AG04450 (cell line): ENCODE measurements at regions not wholly inside any gene's neighbourhood (a gene's known extent, or its start where the extent isn't known, plus 50 kb on each side); places are given as distances from the start of the nearest gene placed in this dataset.

Experiments
- CTCF ChIA-PET: fragments of 300-600, 350-600 bp; formaldehyde crosslinking; extraction: SDS; loops from one replicate; lab custom pipeline; 2022; ENCODE audit warnings: antibody characterized with exemption, inconsistent platforms; lab: Charles Lee
- POLR2A ChIA-PET: fragments of 350-600 bp; formaldehyde crosslinking; extraction: SDS; loops from one replicate; lab custom pipeline; 2021; ENCODE audit warnings: antibody characterized with exemption, inconsistent platforms; lab: Yijun Ruan, JAX
- DNase-seq: peaks from one replicate; pipeline ENCODE4 v3.0.0-alpha.2; 2011; ENCODE audit warnings: low read depth, low spot score
- H3K27ac ChIP-seq: one replicate; pipeline ENCODE4 v1.5.1; 2012; ENCODE audit warnings: low read depth, low read length, control low read depth
- H3K27me3 ChIP-seq: one replicate; pipeline ENCODE4 v1.6.0; 2012; ENCODE audit warnings: low read length; ENCODE audit not compliant: control insufficient read depth, insufficient read depth
- H3K4me3 ChIP-seq: 2 replicates; pipeline ENCODE4 v1.5.1; 2011; ENCODE audit warnings: mild to moderate bottlenecking, low read depth, low read length, control low read depth
- H3K9me3 ChIP-seq: 2 replicates; pipeline ENCODE4 v1.5.1; 2012; ENCODE audit warnings: low read length; ENCODE audit not compliant: control insufficient read depth, insufficient read depth
- TF ChIP-seq, protein P1 (sequence below): IDR thresholded peaks from 2 replicates; pipeline ENCODE4 v1.5.1; 2011; ENCODE audit warnings: low read depth, low read length, control low read depth, inconsistent platforms

DNA sequence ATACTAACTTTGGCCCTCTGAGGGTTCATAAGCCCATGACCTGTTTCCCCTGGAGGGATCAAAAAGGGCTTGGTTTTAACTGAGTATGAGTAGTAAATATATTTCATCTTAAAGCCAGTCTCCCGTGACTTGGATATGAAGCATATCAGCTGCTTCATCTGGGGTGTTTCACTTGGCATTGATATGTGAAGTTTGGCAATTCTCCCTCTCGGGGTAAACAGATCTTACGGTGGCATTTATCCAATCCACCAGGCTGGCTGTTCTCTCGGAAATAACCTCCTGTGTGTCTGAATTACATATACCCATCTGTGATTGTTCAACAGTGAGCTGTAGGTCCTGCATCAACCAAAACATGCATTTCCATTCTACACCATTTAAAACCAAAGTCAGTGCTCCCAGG lies 130.7 kb downstream of the ADAM29 start:
- TF ChIP-seq, protein P1, sequence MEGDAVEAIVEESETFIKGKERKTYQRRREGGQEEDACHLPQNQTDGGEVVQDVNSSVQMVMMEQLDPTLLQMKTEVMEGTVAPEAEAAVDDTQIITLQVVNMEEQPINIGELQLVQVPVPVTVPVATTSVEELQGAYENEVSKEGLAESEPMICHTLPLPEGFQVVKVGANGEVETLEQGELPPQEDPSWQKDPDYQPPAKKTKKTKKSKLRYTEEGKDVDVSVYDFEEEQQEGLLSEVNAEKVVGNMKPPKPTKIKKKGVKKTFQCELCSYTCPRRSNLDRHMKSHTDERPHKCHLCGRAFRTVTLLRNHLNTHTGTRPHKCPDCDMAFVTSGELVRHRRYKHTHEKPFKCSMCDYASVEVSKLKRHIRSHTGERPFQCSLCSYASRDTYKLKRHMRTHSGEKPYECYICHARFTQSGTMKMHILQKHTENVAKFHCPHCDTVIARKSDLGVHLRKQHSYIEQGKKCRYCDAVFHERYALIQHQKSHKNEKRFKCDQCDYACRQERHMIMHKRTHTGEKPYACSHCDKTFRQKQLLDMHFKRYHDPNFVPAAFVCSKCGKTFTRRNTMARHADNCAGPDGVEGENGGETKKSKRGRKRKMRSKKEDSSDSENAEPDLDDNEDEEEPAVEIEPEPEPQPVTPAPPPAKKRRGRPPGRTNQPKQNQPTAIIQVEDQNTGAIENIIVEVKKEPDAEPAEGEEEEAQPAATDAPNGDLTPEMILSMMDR = no peak
- H3K9me3 ChIP-seq = peaks cover 2% of the 10 kb centered on the region; the same call in 1 of the 2 replicates
- no peak overlapping the region for H3K4me3 ChIP-seq
- DNase-seq = no peak
- H3K27ac ChIP-seq = no peak overlapping the region
- ChIA-PET POLR2A (no interaction called here), CTCF (no interaction called here)
- H3K27me3 ChIP-seq = no peaks in the 10 kb centered on the region

DNA sequence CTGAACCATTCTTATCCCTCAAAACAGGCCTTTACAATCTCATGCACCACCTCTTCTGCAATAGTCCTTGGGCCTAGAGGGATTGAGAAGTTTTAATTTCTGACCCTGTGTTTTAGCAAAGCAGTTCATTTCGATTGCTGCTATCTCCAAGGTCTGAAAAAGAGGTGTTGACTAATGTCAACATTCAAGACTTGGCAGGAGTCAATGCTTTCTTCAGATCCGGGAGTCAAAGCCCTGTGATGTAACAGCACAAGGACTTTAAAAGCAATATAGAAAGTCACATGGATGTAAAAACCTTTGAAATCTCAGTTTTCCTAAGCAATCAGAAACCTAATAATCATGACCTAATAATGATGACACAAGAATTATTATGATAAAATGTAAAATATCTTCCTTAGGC lies 133.8 kb downstream of the ADAM29 start:
- no peak overlapping the region for H3K27ac ChIP-seq
- no peak for DNase-seq
- TF ChIP-seq, protein P1 = no peak
- no peak overlapping the region for H3K4me3 ChIP-seq
- CTCF ChIA-PET = no interaction called here
- peaks cover 10% of the 10 kb centered on the region for H3K9me3 ChIP-seq
- no peaks in the 10 kb centered on the region for H3K27me3 ChIP-seq
- POLR2A ChIA-PET = no interaction called here

DNA sequence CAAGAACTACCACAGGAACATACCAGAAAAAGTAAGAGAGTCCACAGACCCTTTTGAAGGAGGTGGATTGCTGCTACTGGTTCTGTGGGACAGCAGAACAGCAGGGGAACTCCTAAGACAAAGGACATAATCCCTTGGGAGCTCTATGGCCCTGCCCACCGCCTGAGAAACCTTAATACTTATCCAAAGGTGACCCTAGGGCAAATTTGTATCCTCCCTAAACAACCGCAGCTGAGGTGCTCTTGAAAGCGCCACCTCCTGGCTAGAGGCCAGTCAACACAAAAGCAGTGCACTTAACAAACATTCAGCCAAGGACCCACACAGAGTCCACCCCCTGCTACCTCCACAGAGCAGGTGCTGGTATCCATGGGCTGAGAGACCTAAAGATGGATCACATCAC lies 136.8 kb downstream of the ADAM29 start:
- CTCF ChIA-PET = no interaction called here

DNA sequence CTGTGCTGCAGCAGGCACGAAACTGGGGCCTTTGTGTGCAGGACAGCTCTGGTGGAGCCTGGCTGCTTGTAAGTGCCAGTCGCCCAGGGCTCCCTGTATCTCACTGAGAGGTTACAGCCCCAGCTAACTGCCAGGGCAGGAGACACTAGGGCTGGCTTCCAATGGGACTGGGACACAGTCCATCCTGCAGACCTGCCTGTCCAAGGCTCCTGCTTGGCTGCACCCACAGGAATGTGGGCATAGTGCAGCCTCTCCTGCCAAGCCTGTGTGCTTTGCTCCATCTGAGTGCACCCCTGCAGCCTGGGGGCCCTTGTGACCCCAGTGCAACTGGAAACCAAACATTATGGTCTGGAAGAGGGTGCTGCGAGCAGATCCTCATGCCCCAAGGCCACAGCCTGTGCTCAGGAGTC lies 144.0 kb downstream of the ADAM29 start:
- POLR2A ChIA-PET = no interaction called here
- DNase-seq = no peak
- TF ChIP-seq, protein P1 = no peak

More for the DNA sequence above, 136.8 kb downstream of the ADAM29 start:
- POLR2A ChIA-PET = no interaction called here
- H3K9me3 ChIP-seq = peaks cover 10% of the 10 kb centered on the region
- TF ChIP-seq, protein P1 = no peak
- DNase-seq = no peak
- no peaks in the 10 kb centered on the region for H3K27me3 ChIP-seq
- no peak overlapping the region for H3K4me3 ChIP-seq
- no peak overlapping the region for H3K27ac ChIP-seq

DNA sequence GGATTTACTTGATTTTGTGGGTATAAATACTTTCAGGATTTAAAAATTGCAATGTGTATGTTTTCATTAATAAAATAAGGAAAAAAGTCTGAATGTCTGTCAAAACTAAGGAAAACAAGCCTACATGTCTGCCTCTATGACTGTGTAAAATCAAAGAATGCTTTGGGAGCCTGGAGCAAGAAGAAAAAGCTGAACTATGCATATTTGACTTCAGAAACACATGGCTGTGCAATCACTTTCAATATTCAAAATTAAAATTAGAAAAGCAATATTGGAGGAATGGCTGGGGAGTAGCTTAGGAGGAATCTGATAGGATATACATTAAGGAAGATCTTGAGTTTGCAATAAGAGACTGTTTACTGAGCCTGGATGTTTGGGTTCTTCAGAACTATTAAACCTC lies 147.1 kb downstream of the ADAM29 start:
- Histone ChIP-seq H3K9me3 (peaks cover 11% of the 10 kb centered on the region), H3K27ac (no peak overlapping the region), H3K4me3 (no peak overlapping the region), H3K27me3 (no peaks in the 10 kb centered on the region)
- ChIA-PET CTCF (no interaction called here), POLR2A (no interaction called here)
- TF ChIP-seq, protein P1 = no peak
- no peak for DNase-seq

More for the DNA sequence above, 144.0 kb downstream of the ADAM29 start:
- H3K27me3 ChIP-seq = no peaks in the 10 kb centered on the region
- CTCF ChIA-PET = no interaction called here
- no peak overlapping the region for H3K4me3 ChIP-seq
- H3K9me3 ChIP-seq = peaks cover 11% of the 10 kb centered on the region
- no peak overlapping the region for H3K27ac ChIP-seq
